H1 (cell line): ENCODE measurements at regions not wholly inside any gene's neighbourhood (a gene's known extent, or its start where the extent isn't known, plus 50 kb on each side); places are given as distances from the start of the nearest gene placed in this dataset.

ENCODE experiments used
- CTCF ChIA-PET: fragments of 300-600 bp; sonication (Branson Sonifier 250); formaldehyde crosslinking; loops from one replicate; lab custom pipeline; 2021; ENCODE audit not compliant: partially characterized antibody; lab: Charles Lee
- POLR2A ChIA-PET: fragments of 300-600 bp; sonication (Branson Sonifier 250); formaldehyde crosslinking; loops from one replicate; lab custom pipeline; 2021; ENCODE audit warnings: inconsistent platforms; ENCODE audit not compliant: partially characterized antibody; lab: Charles Lee
- DNase-seq, 2 experiments: peaks; one replicate each; pipeline versions ENCODE4 v3.0.0 to v3.0.0-alpha.2; 2010 to 2022; ENCODE audit warnings: low spot score in 2 of 2, low read depth in 1 of 2, mixed read lengths in 1 of 2
- FAIRE-seq: peaks from 2 replicates; lab custom pipeline; 2011; peaks lifted over from hg19 to GRCh38; lab: Jason Lieb, UNC
- H2AFZ ChIP-seq: 2 replicates; pipeline ENCODE4 v1.8.1; 2012; ENCODE audit warnings: low read length, inconsistent platforms
- H2AK5ac ChIP-seq: 2 replicates; pipeline ENCODE4 v1.6.1; 2013; ENCODE audit warnings: low read depth, low read length
- H2BK120ac ChIP-seq: replicated peaks from 2 replicates; pipeline ENCODE3; 2013; ENCODE audit warnings: low read depth, low read length, inconsistent platforms
- H2BK12ac ChIP-seq: 2 replicates; pipeline ENCODE4 v1.6.1; 2013; ENCODE audit warnings: low read depth, low read length
- H2BK15ac ChIP-seq: 2 replicates; pipeline ENCODE4 v1.6.1; 2013; ENCODE audit warnings: low read length
- H2BK20ac ChIP-seq: 2 replicates; pipeline ENCODE4 v1.6.1; 2013; ENCODE audit warnings: low read length
- H2BK5ac ChIP-seq: 2 replicates; pipeline ENCODE4 v1.6.1; 2013; ENCODE audit warnings: low read depth, low read length
- H3K14ac ChIP-seq: 2 replicates; pipeline ENCODE4 v1.6.1; 2013; ENCODE audit warnings: inconsistent platforms; ENCODE audit not compliant: insufficient read length
- H3K18ac ChIP-seq: 2 replicates; pipeline ENCODE4 v1.6.1; 2013; ENCODE audit warnings: low read length; ENCODE audit errors: extremely low read depth
- H3K23ac ChIP-seq: 2 replicates; pipeline ENCODE4 v1.6.1; 2013; ENCODE audit warnings: inconsistent platforms; ENCODE audit not compliant: insufficient read length
- H3K23me2 ChIP-seq: 2 replicates; pipeline ENCODE4 v1.6.1; 2013; ENCODE audit warnings: low read depth, low read length
- H3K27ac ChIP-seq: 2 replicates; pipeline ENCODE4 v1.6.1; 2011; ENCODE audit warnings: low read depth, low read length, inconsistent platforms
- H3K27me3 ChIP-seq, 4 experiments: replicated peaks in 1 of 4; 1 replicate in 1 of 4; 2 replicates in 3 of 4; pipeline versions ENCODE4 v1.6.1 to v1.8.1; 2011 to 2013; ENCODE audit warnings: low read length in 3 of 4, mild to moderate bottlenecking in 3 of 4, inconsistent platforms in 2 of 4, mixed read lengths in 2 of 4, moderate library complexity in 1 of 4; ENCODE audit not compliant: control insufficient read depth in 3 of 4, insufficient read depth in 3 of 4; ENCODE audit errors: extremely low read depth in 1 of 4
- H3K36me3 ChIP-seq, 4 experiments: 2 replicates each; pipeline versions ENCODE4 v1.6.1 to v1.8.1; 2011 to 2013; ENCODE audit warnings: mild to moderate bottlenecking in 4 of 4, low read length in 3 of 4, moderate library complexity in 2 of 4, control low read depth in 1 of 4, inconsistent platforms in 1 of 4; ENCODE audit not compliant: insufficient read depth in 4 of 4, control insufficient read depth in 2 of 4
- H3K4ac ChIP-seq: replicated peaks from 2 replicates; pipeline ENCODE3; 2013; ENCODE audit warnings: low read length, low read depth, mixed read lengths, inconsistent platforms; ENCODE audit not compliant: insufficient read length
- H3K4me1 ChIP-seq, 4 experiments: replicated peaks in 1 of 4; 1 replicate in 1 of 4; 2 replicates in 3 of 4; pipeline versions ENCODE4 v1.6.1 to v1.8.1; 2011 to 2013; ENCODE audit warnings: low read length in 3 of 4, inconsistent platforms in 2 of 4, mixed read lengths in 1 of 4; ENCODE audit not compliant: insufficient read depth in 4 of 4, control insufficient read depth in 3 of 4
- H3K4me2 ChIP-seq, 2 experiments: 2 replicates each; pipeline versions ENCODE4 v1.6.1 to v1.8.1; 2011 to 2013; ENCODE audit warnings: low read depth in 2 of 2, low read length in 2 of 2, control low read depth in 1 of 2, inconsistent platforms in 1 of 2, mild to moderate bottlenecking in 1 of 2; ENCODE audit not compliant: insufficient read depth in 1 of 2
- H3K4me3 ChIP-seq, 4 experiments: fragments of 200-600, 300-600 bp in 1 of 4; sonication (generic), shearing (Covaris generic), sonication (Bioruptor Twin) in 1 of 4; 2 replicates each; pipeline versions ENCODE4 v1.5.1 to v1.8.1; 2011 to 2016; ENCODE audit warnings: low read length in 4 of 4, low read depth in 3 of 4, control low read depth in 2 of 4, inconsistent platforms in 2 of 4, mild to moderate bottlenecking in 2 of 4, mixed read lengths in 1 of 4, moderate library complexity in 1 of 4; ENCODE audit not compliant: insufficient read depth in 2 of 4; ENCODE audit errors: extremely low read depth in 1 of 4
- H3K56ac ChIP-seq: replicated peaks from 2 replicates; pipeline ENCODE3; 2013; ENCODE audit warnings: low read depth, mild to moderate bottlenecking, mixed read lengths, low read length, inconsistent platforms; ENCODE audit not compliant: insufficient read length
- H3K79me1 ChIP-seq: 2 replicates; pipeline ENCODE4 v1.6.1; 2013; ENCODE audit warnings: low read depth, low read length, control low read depth
- H3K79me2 ChIP-seq, 2 experiments: 2 replicates each; pipeline versions ENCODE4 v1.6.1 to v1.8.1; 2012 to 2013; ENCODE audit warnings: low read length in 2 of 2, mild to moderate bottlenecking in 2 of 2, inconsistent platforms in 1 of 2; ENCODE audit not compliant: insufficient read depth in 2 of 2, control insufficient read depth in 1 of 2
- H3K9ac ChIP-seq, 4 experiments: replicated peaks in 1 of 4; 1 replicate in 1 of 4; 2 replicates in 3 of 4; pipeline versions ENCODE4 v1.6.1 to v1.8.1; 2011 to 2013; ENCODE audit warnings: low read depth in 3 of 4, low read length in 3 of 4, control low read depth in 2 of 4, mild to moderate bottlenecking in 2 of 4, moderate library complexity in 2 of 4, inconsistent platforms in 1 of 4; ENCODE audit errors: extremely low read depth in 1 of 4
- H3K9me3 ChIP-seq, 2 experiments: 2 replicates each; pipeline versions ENCODE4 v1.6.1 to v1.8.1; 2012 to 2013; ENCODE audit warnings: mild to moderate bottlenecking in 2 of 2, moderate library complexity in 2 of 2, control low read depth in 1 of 2, inconsistent platforms in 1 of 2, low read depth in 1 of 2, low read length in 1 of 2, mixed read lengths in 1 of 2; ENCODE audit not compliant: insufficient read depth in 2 of 2
- H4K20me1 ChIP-seq, 2 experiments: replicated peaks in 1 of 2; 2 replicates each; pipeline versions ENCODE3 to v1.8.1; 2011 to 2013; ENCODE audit warnings: inconsistent platforms in 2 of 2, low read length in 2 of 2, mild to moderate bottlenecking in 1 of 2; ENCODE audit not compliant: insufficient read depth in 2 of 2, control insufficient read depth in 1 of 2
- H4K5ac ChIP-seq: 2 replicates; pipeline ENCODE4 v1.6.1; 2013; ENCODE audit warnings: low read length, low read depth, mixed read lengths, inconsistent platforms; ENCODE audit not compliant: insufficient read length
- H4K8ac ChIP-seq: 2 replicates; pipeline ENCODE4 v1.8.0; 2013; ENCODE audit warnings: mild to moderate bottlenecking, moderate library complexity, low read length, inconsistent platforms; ENCODE audit not compliant: insufficient read depth; ENCODE audit errors: extremely low read depth
- H4K91ac ChIP-seq: replicated peaks from 2 replicates; pipeline ENCODE3; 2013; ENCODE audit warnings: low read length, mixed read lengths, inconsistent platforms; ENCODE audit not compliant: insufficient read length
- ASH2L ChIP-seq: fragments of 200-600, 300-600 bp; sonication (generic); IDR thresholded peaks from one replicate; pipeline ENCODE4 v1.7.1; 2017; ENCODE audit warnings: low read length
- ATF3 ChIP-seq: IDR thresholded peaks from 2 replicates; pipeline ENCODE4 v1.6.1; 2011; ENCODE audit warnings: low read depth, mild to moderate bottlenecking, low read length; ENCODE audit not compliant: insufficient read depth
- BRCA1 ChIP-seq: IDR thresholded peaks from 2 replicates; pipeline ENCODE4 v1.6.1; 2012; ENCODE audit warnings: low read depth, low read length, improper control_type of control experiment
- CHD1 ChIP-seq: IDR thresholded peaks from 2 replicates; pipeline ENCODE4 v1.6.1; 2012; ENCODE audit warnings: low read depth, low read length, improper control_type of control experiment
- EGR1 ChIP-seq: IDR thresholded peaks from 2 replicates; pipeline ENCODE4 v1.6.1; 2011; ENCODE audit warnings: low read depth, low read length, borderline replicate concordance
- GTF2F1 ChIP-seq: IDR thresholded peaks from 2 replicates; pipeline ENCODE4 v1.6.1; 2012; ENCODE audit warnings: low read depth, low read length, improper control_type of control experiment, borderline replicate concordance
- PHF8 ChIP-seq: fragments of 200-600 bp; sonication (generic); conservative IDR thresholded peaks from 2 replicates; pipeline ENCODE4 v1.7.1; 2012; ENCODE audit warnings: low read depth, mild to moderate bottlenecking, inconsistent platforms, low read length, moderate library complexity
- RNF2 ChIP-seq: fragments of 200-900, 300-1000 bp; sonication (generic); IDR thresholded peaks from 2 replicates; pipeline ENCODE4 v1.7.1; 2016; ENCODE audit warnings: borderline replicate concordance, low read depth, mild to moderate bottlenecking, antibody characterized with exemption, low read length; ENCODE audit not compliant: poor library complexity, severe bottlenecking; ENCODE audit errors: missing control alignments
- SRF ChIP-seq: IDR thresholded peaks from 2 replicates; pipeline ENCODE4 v1.6.1; 2011; ENCODE audit warnings: mild to moderate bottlenecking, low read depth, low read length, moderate library complexity
- ZNF274 ChIP-seq: IDR thresholded peaks from 2 replicates; pipeline ENCODE4 v1.7.0; 2012; ENCODE audit warnings: low read length, borderline replicate concordance; ENCODE audit errors: extremely low read depth
- WGBS, 2 experiments: shearing (Covaris generic) in 1 of 2; methylation state at CpG; one replicate each; pipeline versions ENCODE4 v1.1.6 to v1.1.7; 2013 to 2015; ENCODE audit warnings: low lambda C conversion rate in 2 of 2, mixed read lengths in 2 of 2, inconsistent platforms in 1 of 2, low coverage in 1 of 2, missing lambda C conversion rate in 1 of 2; ENCODE audit not compliant: insufficient replicate concordance in 2 of 2, insufficient coverage in 1 of 2, insufficient read length in 1 of 2; ENCODE audit errors: extremely low coverage in 1 of 2, missing lambda C conversion rate in 1 of 2; 5-methylcytosine and 5-hydroxymethylcytosine counted together
- TF ChIP-seq, protein P1 (sequence below): IDR thresholded peaks from 2 replicates; pipeline ENCODE4 v1.6.1; 2012; ENCODE audit warnings: low read length, inconsistent platforms
- TF ChIP-seq, protein P2 (sequence below): IDR thresholded peaks from 2 replicates; pipeline ENCODE4 v1.6.1; 2012; ENCODE audit warnings: inconsistent platforms

- 91% methylated on average over 7 of the region's 7 CpGs; no CpG with 5 or more reads in 1 of the 2 experiments for WGBS, 2 experiments
- H2BK20ac ChIP-seq, result no peak overlapping the region
- no peak overlapping the region for H4K5ac ChIP-seq
- no peak overlapping the region for H2AFZ ChIP-seq
- FAIRE-seq (no peak), DNase-seq (no peak)
- H3K79me2 ChIP-seq, result no peaks in the 10 kb centered on the region
- no peak overlapping the region for H3K23ac ChIP-seq
- no peak overlapping the region for H3K9ac ChIP-seq
- peaks cover 3 to 6% of the 10 kb centered on the region in 2 experiments; a peak in 2 of 4 replicates for H3K9me3 ChIP-seq
- no peaks in the 10 kb centered on the region; the same call in 1 of the 2 replicates for H3K23me2 ChIP-seq
- no peak overlapping the region for H2BK12ac ChIP-seq
- no peak overlapping the region for H3K4me3 ChIP-seq
- H4K8ac ChIP-seq, result no peak overlapping the region
- H3K79me1 ChIP-seq, result no peaks in the 10 kb centered on the region
- no peak overlapping the region for H3K56ac ChIP-seq
- H3K27ac ChIP-seq, result no peak overlapping the region
- no peak overlapping the region for H3K18ac ChIP-seq
- H3K4ac ChIP-seq, result no peak overlapping the region
- H4K91ac ChIP-seq, result no peak overlapping the region
- no peak overlapping the region for H2BK120ac ChIP-seq
- H2BK15ac ChIP-seq, result no peak overlapping the region
- no peaks in the 10 kb centered on the region for H3K27me3 ChIP-seq
- no peaks in the 10 kb centered on the region for H3K4me1 ChIP-seq
- ChIA-PET CTCF (interaction anchor here (0.8 to 1.5 kb wide), 3 partner anchors 8 to 384 kb away, joined by 3 read pairs; no protein-coding TSS in a partner anchor), POLR2A (no interaction called here)
- H3K4me2 ChIP-seq, result no peak overlapping the region
- H3K14ac ChIP-seq, result no peak overlapping the region
- H3K36me3 ChIP-seq, result no peaks in the 10 kb centered on the region
- H4K20me1 ChIP-seq, result no peaks in the 10 kb centered on the region
- H2AK5ac ChIP-seq, result no peak overlapping the region
- H2BK5ac ChIP-seq, result no peak overlapping the region
- TF ChIP-seq, protein P1, sequence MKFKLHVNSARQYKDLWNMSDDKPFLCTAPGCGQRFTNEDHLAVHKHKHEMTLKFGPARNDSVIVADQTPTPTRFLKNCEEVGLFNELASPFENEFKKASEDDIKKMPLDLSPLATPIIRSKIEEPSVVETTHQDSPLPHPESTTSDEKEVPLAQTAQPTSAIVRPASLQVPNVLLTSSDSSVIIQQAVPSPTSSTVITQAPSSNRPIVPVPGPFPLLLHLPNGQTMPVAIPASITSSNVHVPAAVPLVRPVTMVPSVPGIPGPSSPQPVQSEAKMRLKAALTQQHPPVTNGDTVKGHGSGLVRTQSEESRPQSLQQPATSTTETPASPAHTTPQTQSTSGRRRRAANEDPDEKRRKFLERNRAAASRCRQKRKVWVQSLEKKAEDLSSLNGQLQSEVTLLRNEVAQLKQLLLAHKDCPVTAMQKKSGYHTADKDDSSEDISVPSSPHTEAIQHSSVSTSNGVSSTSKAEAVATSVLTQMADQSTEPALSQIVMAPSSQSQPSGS, result no peak
- no peak for TF ChIP-seq SRF
- TF ChIP-seq, protein P2, sequence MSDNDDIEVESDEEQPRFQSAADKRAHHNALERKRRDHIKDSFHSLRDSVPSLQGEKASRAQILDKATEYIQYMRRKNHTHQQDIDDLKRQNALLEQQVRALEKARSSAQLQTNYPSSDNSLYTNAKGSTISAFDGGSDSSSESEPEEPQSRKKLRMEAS, result no peak
- TF ChIP-seq GTF2F1, result no peak
- TF ChIP-seq EGR1, result no peak
- TF ChIP-seq ZNF274, result no peak
- no peak for TF ChIP-seq RNF2
- no peak for TF ChIP-seq BRCA1
- TF ChIP-seq PHF8, result no peak
- no peak for TF ChIP-seq ATF3
- no peak for TF ChIP-seq ASH2L
- no peak for TF ChIP-seq CHD1
These were observed 250.9 kb upstream of the FOXN3 start for GRCh38 chr14:89667983-89668382.
